Endothelial cell of umbilical vein (primary cell): ENCODE measurements at regions not wholly inside any gene's neighbourhood (a gene's known extent, or its start where the extent isn't known, plus 50 kb on each side); places are given as distances from the start of the nearest gene placed in this dataset.

Experiments used
- CTCF ChIP-seq, 2 donors: IDR thresholded peaks; 1 replicate in 1 of 2; 2 replicates in 1 of 2; pipeline ENCODE4 v1.5.1; 2011; ENCODE audit warnings: low read length in 2 of 2, mild to moderate bottlenecking in 2 of 2, moderate library complexity in 2 of 2, control low read depth in 1 of 2, inconsistent platforms in 1 of 2, low read depth in 1 of 2; ENCODE audit not compliant: insufficient read depth in 1 of 2; ENCODE audit errors: extremely low read depth in 1 of 2
- MAX ChIP-seq: IDR thresholded peaks from 2 replicates; pipeline ENCODE4 v1.6.1; 2011; ENCODE audit not compliant: insufficient read depth, insufficient read length
- POLR2A ChIP-seq: IDR thresholded peaks from 2 replicates; pipeline ENCODE4 v1.6.1; 2012; ENCODE audit warnings: low read depth, mild to moderate bottlenecking, control low read depth, low read length

- TF ChIP-seq CTCF (IDR thresholded peaks at IDR 0.05; ENCODE audit: extremely low read depth in 1 of 2, insufficient read depth in 1 of 2, low read depth in 1 of 2, low read length in 2 of 2) (no peak), POLR2A (no peak), MAX (no peak)
Observed at GRCh38 chr3:76505202-76505845, 534.6 kb upstream of the ROBO2 start.
